ENCODE measurements at regions not wholly inside any gene's neighbourhood (a gene's known extent, or its start where the extent isn't known, plus 50 kb on each side); places are given as distances from the start of the nearest gene placed in this dataset.

GRCh38 chr2:120466704-120467054, 120.7 kb downstream of the INHBB start:
- Histone ChIP-seq H3K9me3 (ENCODE audit: insufficient read depth, low read depth, low read length) (no peaks in the 10 kb centered on the region), H3K27me3 (ENCODE audit: insufficient read depth, low read length) (peaks cover 2% of the 10 kb centered on the region), H3K4me3 (ENCODE audit: insufficient read depth, low read depth, low read length) (no peak overlapping the region), H3K9ac (ENCODE audit: low read length) (no peak overlapping the region), H3K4me1 (ENCODE audit: insufficient read depth, low read length) (peaks cover 15% of the 10 kb centered on the region), H3K79me2 (ENCODE audit: insufficient read depth, low read length) (no peaks in the 10 kb centered on the region), H3K4me2 (ENCODE audit: low read length) (no peak overlapping the region), H4K20me1 (ENCODE audit: insufficient read depth, low read length) (no peaks in the 10 kb centered on the region), H3K36me3 (ENCODE audit: insufficient read depth, low read length) (no peaks in the 10 kb centered on the region), H3K27ac (ENCODE audit: low read depth, low read length) (no peak overlapping the region), H2AFZ (ENCODE audit: low read depth, low read length) (no peak overlapping the region)
- DNase-seq (ENCODE audit: low read depth) = no peak
- no peaks in the 10 kb centered on the region for H3K36me3 Mint-ChIP-seq (ENCODE audit: low read depth, unreplicated experiment)
- no peak overlapping the region for H3K27ac Mint-ChIP-seq (ENCODE audit: unreplicated experiment)
- H3K4me1 Mint-ChIP-seq (ENCODE audit: low read depth, unreplicated experiment) = peaks cover 19% of the 10 kb centered on the region
- no peak for TF ChIP-seq CTCF (IDR thresholded peaks at IDR 0.05; ENCODE audit: insufficient read depth, low read depth, low read length)
- no peak for TF ChIP-seq EZH2 (IDR thresholded peaks at IDR 0.05; ENCODE audit: insufficient read depth, low read length)
- no peak overlapping the region for H3K4me3 Mint-ChIP-seq (ENCODE audit: unreplicated experiment)
- no peak for FAIRE-seq
- peaks cover 3% of the 10 kb centered on the region for H3K9me3 Mint-ChIP-seq (ENCODE audit: unreplicated experiment)
- peaks cover 64% of the 10 kb centered on the region for H3K27me3 Mint-ChIP-seq (ENCODE audit: low read depth, unreplicated experiment)

GRCh38 chr2:120468136-120468535, 122.2 kb downstream of the INHBB start:
- Histone ChIP-seq H3K4me1 (ENCODE audit: insufficient read depth, low read length) (peaks cover 15% of the 10 kb centered on the region), H2AFZ (ENCODE audit: low read depth, low read length) (no peak overlapping the region), H3K27ac (ENCODE audit: low read depth, low read length) (no peak overlapping the region), H3K9ac (ENCODE audit: low read length) (no peak overlapping the region), H4K20me1 (ENCODE audit: insufficient read depth, low read length) (no peaks in the 10 kb centered on the region), H3K4me3 (ENCODE audit: insufficient read depth, low read depth, low read length) (no peak overlapping the region), H3K4me2 (ENCODE audit: low read length) (no peak overlapping the region), H3K36me3 (ENCODE audit: insufficient read depth, low read length) (no peaks in the 10 kb centered on the region), H3K9me3 (ENCODE audit: insufficient read depth, low read depth, low read length) (peaks cover 6% of the 10 kb centered on the region), H3K79me2 (ENCODE audit: insufficient read depth, low read length) (no peaks in the 10 kb centered on the region), H3K27me3 (ENCODE audit: insufficient read depth, low read length) (no peaks in the 10 kb centered on the region)
- TF ChIP-seq EZH2 (IDR thresholded peaks at IDR 0.05; ENCODE audit: insufficient read depth, low read length) (no peak), CTCF (IDR thresholded peaks at IDR 0.05; ENCODE audit: insufficient read depth, low read depth, low read length) (no peak)
- no peaks in the 10 kb centered on the region for H3K36me3 Mint-ChIP-seq (ENCODE audit: low read depth, unreplicated experiment)
- FAIRE-seq (no peak), DNase-seq (ENCODE audit: low read depth) (no peak)
- peaks cover 13% of the 10 kb centered on the region for H3K9me3 Mint-ChIP-seq (ENCODE audit: unreplicated experiment)
- no peak overlapping the region for H3K4me3 Mint-ChIP-seq (ENCODE audit: unreplicated experiment)
- peaks cover 19% of the 10 kb centered on the region for H3K4me1 Mint-ChIP-seq (ENCODE audit: low read depth, unreplicated experiment)
- H3K27me3 Mint-ChIP-seq (ENCODE audit: low read depth, unreplicated experiment) = peaks cover 68% of the 10 kb centered on the region
- H3K27ac Mint-ChIP-seq (ENCODE audit: unreplicated experiment) = no peak overlapping the region

GRCh38 chr2:120469426-120469825, 123.5 kb downstream of the INHBB start:
- no peak overlapping the region for H3K4me2 ChIP-seq (ENCODE audit: low read length)
- Mint-ChIP-seq H3K9me3 (ENCODE audit: unreplicated experiment) (peaks cover 15% of the 10 kb centered on the region), H3K27ac (ENCODE audit: unreplicated experiment) (no peak overlapping the region), H3K36me3 (ENCODE audit: low read depth, unreplicated experiment) (no peaks in the 10 kb centered on the region), H3K4me1 (ENCODE audit: low read depth, unreplicated experiment) (peaks cover 14% of the 10 kb centered on the region), H3K4me3 (ENCODE audit: unreplicated experiment) (no peak overlapping the region), H3K27me3 (ENCODE audit: low read depth, unreplicated experiment) (peaks cover 68% of the 10 kb centered on the region)
- FAIRE-seq (no peak), DNase-seq (ENCODE audit: low read depth) (no peak)
- no peaks in the 10 kb centered on the region for H3K27me3 ChIP-seq (ENCODE audit: insufficient read depth, low read length)
- H3K4me3 ChIP-seq (ENCODE audit: insufficient read depth, low read depth, low read length) = no peak overlapping the region
- H3K9ac ChIP-seq (ENCODE audit: low read length) = no peak overlapping the region
- H3K27ac ChIP-seq (ENCODE audit: low read depth, low read length) = no peak overlapping the region
- H3K9me3 ChIP-seq (ENCODE audit: insufficient read depth, low read depth, low read length) = peaks cover 6% of the 10 kb centered on the region
- TF ChIP-seq EZH2 (IDR thresholded peaks at IDR 0.05; ENCODE audit: insufficient read depth, low read length) (no peak), CTCF (IDR thresholded peaks at IDR 0.05; ENCODE audit: insufficient read depth, low read depth, low read length) (no peak)
- no peaks in the 10 kb centered on the region for H3K79me2 ChIP-seq (ENCODE audit: insufficient read depth, low read length)
- H3K4me1 ChIP-seq (ENCODE audit: insufficient read depth, low read length) = peaks cover 11% of the 10 kb centered on the region
- no peaks in the 10 kb centered on the region for H4K20me1 ChIP-seq (ENCODE audit: insufficient read depth, low read length)
- H3K36me3 ChIP-seq (ENCODE audit: insufficient read depth, low read length) = no peaks in the 10 kb centered on the region
- no peak overlapping the region for H2AFZ ChIP-seq (ENCODE audit: low read depth, low read length)

Data from astrocyte (in vitro differentiated cells and primary cell).